ENCODE measurements at regions not wholly inside any gene's neighbourhood (a gene's known extent, or its start where the extent isn't known, plus 50 kb on each side); places are given as distances from the start of the nearest gene placed in this dataset.

GRCh38 chr10:108639010-108639409 lies 1284.3 kb downstream of the XPNPEP1 start:
- TF ChIP-seq TCF12 (IDR thresholded peaks at IDR 0.05; ENCODE audit: low read depth) (no peak), USF1 (IDR thresholded peaks at IDR 0.05) (no peak), EGR1 (IDR thresholded peaks at IDR 0.05) (no peak), TAF1 (IDR thresholded peaks at IDR 0.05; ENCODE audit: low read depth) (no peak), REST (IDR thresholded peaks at IDR 0.05; ENCODE audit: low read depth) (no peak), CEBPB (IDR thresholded peaks at IDR 0.05) (no peak), CREB1 (IDR thresholded peaks at IDR 0.05; ENCODE audit: low read depth) (no peak), EP300 (IDR thresholded peaks at IDR 0.05; ENCODE audit: borderline replicate concordance) (no peak), FOXM1 (IDR thresholded peaks at IDR 0.05; ENCODE audit: borderline replicate concordance, low read depth) (no peak), RAD21 (IDR thresholded peaks at IDR 0.05; ENCODE audit: low read depth) (no peak), YY1 (IDR thresholded peaks at IDR 0.05; ENCODE audit: low read depth) (no peak), MAX (IDR thresholded peaks at IDR 0.05) (no peak), ZBTB7A (IDR thresholded peaks at IDR 0.05; ENCODE audit: low read depth) (no peak), TEAD4 (IDR thresholded peaks at IDR 0.05) (no peak), NFIC (IDR thresholded peaks at IDR 0.05) (no peak)

- TF ChIP-seq EP300 (IDR thresholded peaks at IDR 0.05; ENCODE audit: borderline replicate concordance) (no peak), MAX (IDR thresholded peaks at IDR 0.05) (no peak), CEBPB (IDR thresholded peaks at IDR 0.05) (no peak), TEAD4 (IDR thresholded peaks at IDR 0.05) (no peak), REST (IDR thresholded peaks at IDR 0.05; ENCODE audit: low read depth) (no peak), ZBTB7A (IDR thresholded peaks at IDR 0.05; ENCODE audit: low read depth) (no peak), RAD21 (IDR thresholded peaks at IDR 0.05; ENCODE audit: low read depth) (no peak), TAF1 (IDR thresholded peaks at IDR 0.05; ENCODE audit: low read depth) (no peak), TCF12 (IDR thresholded peaks at IDR 0.05; ENCODE audit: low read depth) (no peak), YY1 (IDR thresholded peaks at IDR 0.05; ENCODE audit: low read depth) (no peak), NFIC (IDR thresholded peaks at IDR 0.05) (no peak), FOXM1 (IDR thresholded peaks at IDR 0.05; ENCODE audit: borderline replicate concordance, low read depth) (no peak), EGR1 (IDR thresholded peaks at IDR 0.05) (no peak), USF1 (IDR thresholded peaks at IDR 0.05) (no peak), CREB1 (IDR thresholded peaks at IDR 0.05; ENCODE audit: low read depth) (no peak)
Observed at GRCh38 chr10:108638225-108638624, 1285.1 kb downstream of the XPNPEP1 start.

GRCh38 chr10:108633046-108633445 lies 1290.3 kb downstream of the XPNPEP1 start:
- no peak for TF ChIP-seq REST (IDR thresholded peaks at IDR 0.05; ENCODE audit: low read depth)
- TF ChIP-seq CEBPB (IDR thresholded peaks at IDR 0.05), result no peak
- no peak for TF ChIP-seq ZBTB7A (IDR thresholded peaks at IDR 0.05; ENCODE audit: low read depth)
- no peak for TF ChIP-seq MAX (IDR thresholded peaks at IDR 0.05)

GRCh38 chr10:108632144-108632543 lies 1291.2 kb downstream of the XPNPEP1 start:
- TF ChIP-seq RAD21 (IDR thresholded peaks at IDR 0.05; ENCODE audit: low read depth) (no peak), EP300 (IDR thresholded peaks at IDR 0.05; ENCODE audit: borderline replicate concordance) (no peak), REST (IDR thresholded peaks at IDR 0.05; ENCODE audit: low read depth) (no peak), YY1 (IDR thresholded peaks at IDR 0.05; ENCODE audit: low read depth) (no peak), CEBPB (IDR thresholded peaks at IDR 0.05) (no peak), TCF12 (IDR thresholded peaks at IDR 0.05; ENCODE audit: low read depth) (no peak), ZBTB7A (IDR thresholded peaks at IDR 0.05; ENCODE audit: low read depth) (no peak), EGR1 (IDR thresholded peaks at IDR 0.05) (no peak), FOXM1 (IDR thresholded peaks at IDR 0.05; ENCODE audit: borderline replicate concordance, low read depth) (no peak), NFIC (IDR thresholded peaks at IDR 0.05) (no peak), CREB1 (IDR thresholded peaks at IDR 0.05; ENCODE audit: low read depth) (no peak), TAF1 (IDR thresholded peaks at IDR 0.05; ENCODE audit: low read depth) (no peak), TEAD4 (IDR thresholded peaks at IDR 0.05) (no peak), MAX (IDR thresholded peaks at IDR 0.05) (no peak), USF1 (IDR thresholded peaks at IDR 0.05) (no peak)

Data from Ishikawa (cell line).